Activated CD4-positive, alpha-beta T cell treated with anti-CD3 and anti-CD28 coated beads, Interleukin-2, amount 10 ng/mL, durations not matched to agents 24 days and 14 days (primary cell): ENCODE measurements at regions not wholly inside any gene's neighbourhood (a gene's known extent, or its start where the extent isn't known, plus 50 kb on each side); places are given as distances from the start of the nearest gene placed in this dataset.

Experiments
- DNase-seq: peaks from one replicate; pipeline ENCODE4 v3.0.0; 2022
- H3K27ac Mint-ChIP-seq: one replicate; pipeline ENCODE4 v1.8.0; 2022; ENCODE audit warnings: mild to moderate bottlenecking, mixed read lengths
- H3K27me3 Mint-ChIP-seq: one replicate; pipeline ENCODE4 v1.8.0; 2022; ENCODE audit warnings: mixed read lengths
- H3K36me3 Mint-ChIP-seq: one replicate; pipeline ENCODE4 v1.8.0; 2022; ENCODE audit warnings: low read depth, mild to moderate bottlenecking, mixed read lengths
- H3K4me1 Mint-ChIP-seq: one replicate; pipeline ENCODE4 v1.8.0; 2021; ENCODE audit warnings: mixed read lengths
- H3K4me3 Mint-ChIP-seq: one replicate; pipeline ENCODE4 v1.8.0; 2022; ENCODE audit warnings: mild to moderate bottlenecking, moderate library complexity, mixed read lengths
- H3K9me3 Mint-ChIP-seq: one replicate; pipeline ENCODE4 v1.8.0; 2021; ENCODE audit warnings: mixed read lengths
- intact Hi-C: fragments of 100-400 bp; cut with micrococcal nuclease; formaldehyde crosslinking; loops from one replicate; pipeline ENCODE4 v1.15.1; 2023

DNA sequence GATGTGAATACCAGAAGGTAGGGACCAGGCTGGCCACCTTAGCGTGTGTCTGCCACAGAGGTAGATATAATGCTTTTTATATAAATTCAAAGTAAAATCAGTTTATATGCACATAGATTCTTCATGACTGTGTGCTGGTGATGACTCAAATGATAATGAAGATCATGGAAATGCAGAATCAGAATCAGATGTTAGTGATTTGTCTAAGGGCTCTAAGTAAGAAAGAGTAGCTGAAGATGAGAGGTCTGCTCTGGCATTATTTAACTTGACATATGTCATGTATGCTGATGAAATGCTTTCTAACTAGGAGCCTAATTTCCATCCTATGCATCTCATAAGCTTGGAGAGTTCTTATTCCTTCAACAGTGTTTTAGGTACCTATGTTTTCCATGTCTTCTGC, 50.3 kb upstream of the DPH6 start:
- Mint-ChIP-seq H3K27ac (no peak overlapping the region), H3K36me3 (no peaks in the 10 kb centered on the region), H3K9me3 (peaks cover 8% of the 10 kb centered on the region), H3K4me3 (no peak overlapping the region), H3K4me1 (no peaks in the 10 kb centered on the region), H3K27me3 (no peaks in the 10 kb centered on the region)
- intact Hi-C loops = no loop called here
- no peak for DNase-seq

- H3K9me3 Mint-ChIP-seq = peaks cover 3% of the 10 kb centered on the region
- H3K4me3 Mint-ChIP-seq = no peak overlapping the region
- H3K27me3 Mint-ChIP-seq = peaks cover 2% of the 10 kb centered on the region
- no peaks in the 10 kb centered on the region for H3K4me1 Mint-ChIP-seq
- intact Hi-C loops = no loop called here
- no peak overlapping the region for H3K27ac Mint-ChIP-seq
- no peaks in the 10 kb centered on the region for H3K36me3 Mint-ChIP-seq
- no peak for DNase-seq
Measured at GRCh38 chr15:35602836-35603235, 56.9 kb upstream of the DPH6 start.

- intact Hi-C loops = no loop called here
Measured at GRCh38 chr15:35603301-35603700, 57.3 kb upstream of the DPH6 start.

GRCh38 chr15:35603856-35604255, 57.9 kb upstream of the DPH6 start:
- Mint-ChIP-seq H3K9me3 (no peaks in the 10 kb centered on the region), H3K27ac (no peak overlapping the region), H3K4me1 (no peaks in the 10 kb centered on the region), H3K36me3 (no peaks in the 10 kb centered on the region), H3K27me3 (peaks cover 2% of the 10 kb centered on the region), H3K4me3 (no peak overlapping the region)
- no peak for DNase-seq
- intact Hi-C loops = no loop called here

More at GRCh38 chr15:35603301-35603700, 57.3 kb upstream of the DPH6 start:
- DNase-seq = no peak
- Mint-ChIP-seq H3K27me3 (peaks cover 2% of the 10 kb centered on the region), H3K9me3 (peaks cover 3% of the 10 kb centered on the region), H3K36me3 (no peaks in the 10 kb centered on the region), H3K4me1 (no peaks in the 10 kb centered on the region), H3K4me3 (no peak overlapping the region), H3K27ac (no peak overlapping the region)

GRCh38 chr15:35605764-35606449, 59.9 kb upstream of the DPH6 start:
- H3K36me3 Mint-ChIP-seq = no peaks in the 10 kb centered on the region
- no peak overlapping the region for H3K4me3 Mint-ChIP-seq
- no peak for DNase-seq
- no peaks in the 10 kb centered on the region for H3K9me3 Mint-ChIP-seq
- H3K4me1 Mint-ChIP-seq = no peaks in the 10 kb centered on the region
- H3K27me3 Mint-ChIP-seq = peaks cover 2% of the 10 kb centered on the region
- intact Hi-C loops = no loop called here
- no peak overlapping the region for H3K27ac Mint-ChIP-seq

GRCh38 chr15:35606450-35606779, 60.5 kb upstream of the DPH6 start:
- no peaks in the 10 kb centered on the region for H3K4me1 Mint-ChIP-seq

GRCh38 chr15:35616498-35617271, 70.7 kb upstream of the DPH6 start:
- H3K4me1 Mint-ChIP-seq = no peaks in the 10 kb centered on the region
- H3K27ac Mint-ChIP-seq = no peak overlapping the region
- H3K9me3 Mint-ChIP-seq = no peaks in the 10 kb centered on the region
- DNase-seq = no peak
- peaks cover 3% of the 10 kb centered on the region for H3K27me3 Mint-ChIP-seq
- intact Hi-C loops = no loop called here
- no peaks in the 10 kb centered on the region for H3K36me3 Mint-ChIP-seq
- no peak overlapping the region for H3K4me3 Mint-ChIP-seq

More at GRCh38 chr15:35606450-35606779, 60.5 kb upstream of the DPH6 start:
- H3K27me3 Mint-ChIP-seq = peaks cover 2% of the 10 kb centered on the region
- no peaks in the 10 kb centered on the region for H3K9me3 Mint-ChIP-seq
- no peaks in the 10 kb centered on the region for H3K36me3 Mint-ChIP-seq
- intact Hi-C loops = no loop called here
- H3K4me3 Mint-ChIP-seq = no peak overlapping the region
- no peak for DNase-seq
- no peak overlapping the region for H3K27ac Mint-ChIP-seq

DNA sequence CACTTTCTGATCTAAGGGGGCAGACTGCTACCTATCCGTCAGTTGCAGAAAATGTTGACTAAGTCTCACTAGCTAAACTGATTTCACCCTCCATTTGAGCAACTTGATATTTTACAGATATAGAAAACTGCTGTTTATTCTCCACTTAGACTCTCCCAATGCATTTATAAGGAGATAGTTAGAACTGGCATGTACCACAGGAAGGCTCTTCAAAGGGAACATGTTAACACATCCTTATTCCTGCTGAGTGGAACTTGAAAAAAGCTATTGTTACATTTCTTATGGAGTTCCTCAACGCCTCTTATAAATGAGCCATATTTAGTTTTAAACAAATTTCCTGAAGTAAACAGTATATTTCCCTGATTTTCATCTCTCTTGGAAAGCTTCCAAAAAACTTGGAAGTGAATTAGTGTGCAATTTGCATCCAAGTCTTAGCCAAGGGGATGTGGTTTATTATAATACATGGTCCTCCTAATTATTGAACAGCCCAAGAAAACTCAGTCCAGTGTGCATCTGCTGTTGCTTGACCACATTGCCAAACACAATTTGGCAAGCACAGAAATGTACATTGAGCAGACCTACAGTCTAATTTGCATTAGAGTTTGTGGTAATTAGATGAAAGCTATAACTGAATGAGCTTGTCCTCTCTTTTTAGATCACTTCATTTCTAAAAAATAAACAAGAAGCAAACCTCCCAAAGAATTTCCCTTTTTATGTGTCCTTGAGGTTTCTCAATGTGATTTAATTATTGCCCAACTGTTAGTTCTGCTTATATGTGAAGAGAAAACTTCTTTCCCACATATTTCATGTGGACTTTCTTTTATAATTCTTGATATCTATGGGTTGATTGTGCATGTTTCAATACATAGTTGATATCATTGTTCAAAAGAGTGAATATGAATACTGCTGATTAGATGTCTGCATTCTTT, 72.6 kb upstream of the DPH6 start:
- Mint-ChIP-seq H3K36me3 (no peaks in the 10 kb centered on the region), H3K9me3 (no peaks in the 10 kb centered on the region), H3K4me1 (no peaks in the 10 kb centered on the region), H3K27ac (no peak overlapping the region), H3K27me3 (peaks cover 3% of the 10 kb centered on the region), H3K4me3 (no peak overlapping the region)
- no peak for DNase-seq
- intact Hi-C loops = no loop called here

GRCh38 chr15:35622641-35623340, 76.8 kb upstream of the DPH6 start:
- no peak for DNase-seq
- H3K4me1 Mint-ChIP-seq = no peaks in the 10 kb centered on the region
- no peak overlapping the region for H3K27ac Mint-ChIP-seq

GRCh38 chr15:35624881-35625280, 78.9 kb upstream of the DPH6 start:
- no peaks in the 10 kb centered on the region for H3K9me3 Mint-ChIP-seq
- no peak for DNase-seq
- H3K4me3 Mint-ChIP-seq = no peak overlapping the region
- intact Hi-C loops = no loop called here
- peaks cover 3% of the 10 kb centered on the region for H3K27me3 Mint-ChIP-seq
- H3K36me3 Mint-ChIP-seq = no peaks in the 10 kb centered on the region
- no peak overlapping the region for H3K27ac Mint-ChIP-seq
- no peaks in the 10 kb centered on the region for H3K4me1 Mint-ChIP-seq

More at GRCh38 chr15:35622641-35623340, 76.8 kb upstream of the DPH6 start:
- no peaks in the 10 kb centered on the region for H3K9me3 Mint-ChIP-seq
- H3K27me3 Mint-ChIP-seq = peaks cover 2% of the 10 kb centered on the region
- intact Hi-C loops = no loop called here
- H3K36me3 Mint-ChIP-seq = no peaks in the 10 kb centered on the region
- no peak overlapping the region for H3K4me3 Mint-ChIP-seq

DNA sequence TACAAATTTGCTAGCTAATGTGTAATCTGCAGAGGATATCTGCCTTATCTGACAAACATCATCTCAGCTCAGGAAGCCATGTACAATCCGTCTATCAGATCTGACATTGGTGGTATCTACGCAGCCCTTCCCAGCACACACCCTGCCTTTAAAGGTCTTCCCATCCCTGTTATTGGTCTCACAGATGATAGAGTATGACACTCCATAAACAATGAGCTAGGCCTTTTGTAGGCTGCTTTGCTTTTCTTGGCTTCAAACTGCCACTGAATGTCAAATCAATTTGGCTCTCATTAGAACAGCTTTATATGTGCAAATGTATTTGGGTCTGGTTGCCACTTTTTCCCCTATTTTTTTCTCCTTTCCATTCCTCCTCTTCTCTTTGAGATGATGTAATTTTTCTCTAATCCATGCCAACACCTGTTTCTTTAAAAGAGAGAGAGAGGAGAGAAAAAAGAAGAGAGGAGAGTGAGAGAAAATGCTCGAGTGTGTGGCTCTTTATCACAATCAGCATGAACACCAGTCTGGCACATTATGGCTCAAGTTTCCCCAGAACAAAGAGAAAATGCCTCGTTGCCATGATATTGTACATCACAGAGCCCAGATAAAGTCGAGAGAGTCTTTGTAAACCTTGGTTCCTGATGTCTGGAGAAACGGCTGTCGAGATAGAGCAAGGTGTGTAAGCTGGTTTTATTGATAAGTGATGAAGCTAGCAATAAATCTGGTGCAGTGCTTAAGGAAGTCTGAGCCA, 80.8 kb upstream of the DPH6 start:
- intact Hi-C loops = no loop called here
- Mint-ChIP-seq H3K4me1 (no peaks in the 10 kb centered on the region), H3K4me3 (no peak overlapping the region), H3K27me3 (peaks cover 3% of the 10 kb centered on the region), H3K9me3 (no peaks in the 10 kb centered on the region), H3K27ac (no peak overlapping the region), H3K36me3 (no peaks in the 10 kb centered on the region)
- DNase-seq = no peak

DNA sequence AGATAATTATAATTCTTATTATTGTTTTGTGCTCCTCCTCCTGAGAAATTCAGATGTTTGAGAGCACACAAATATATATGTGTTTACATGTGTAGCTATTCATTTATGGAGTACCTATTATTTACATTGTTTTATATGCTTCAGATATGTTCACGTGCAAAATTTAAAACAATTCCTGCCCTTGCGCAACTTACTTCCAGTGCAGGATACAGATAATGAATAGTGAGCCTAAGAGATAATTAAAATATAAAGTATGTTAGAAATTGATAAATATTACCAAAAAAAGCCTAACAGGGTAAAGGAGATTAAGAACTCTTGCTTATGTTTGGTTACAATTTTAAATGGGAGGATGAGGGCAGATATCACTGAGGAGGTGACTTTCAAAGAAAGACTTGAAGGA, 81.7 kb upstream of the DPH6 start:
- no peaks in the 10 kb centered on the region for H3K36me3 Mint-ChIP-seq
- H3K9me3 Mint-ChIP-seq = no peaks in the 10 kb centered on the region
- H3K4me3 Mint-ChIP-seq = no peak overlapping the region
- no peaks in the 10 kb centered on the region for H3K4me1 Mint-ChIP-seq
- intact Hi-C loops = no loop called here
- H3K27ac Mint-ChIP-seq = no peak overlapping the region
- H3K27me3 Mint-ChIP-seq = peaks cover 3% of the 10 kb centered on the region
- DNase-seq = no peak

DNA sequence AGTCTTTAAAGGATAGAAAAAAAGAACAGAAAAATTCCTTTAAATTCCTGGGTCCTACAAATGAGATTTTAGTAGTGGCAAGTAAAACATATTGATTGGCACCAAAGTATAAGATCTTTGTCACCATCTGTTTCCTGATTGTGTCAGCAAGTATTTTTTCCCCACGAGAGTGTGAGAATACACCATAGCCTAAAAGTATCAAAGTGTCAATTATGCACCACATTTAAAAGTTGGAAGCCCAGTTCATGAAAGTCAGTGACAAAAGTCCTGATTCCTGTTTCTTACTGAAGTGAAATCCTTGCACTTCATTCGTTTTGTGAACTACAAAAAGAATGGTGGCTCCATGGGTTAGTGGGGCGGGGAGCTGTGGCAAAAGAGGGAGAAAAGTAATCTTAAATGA, 83.8 kb upstream of the DPH6 start:
- Mint-ChIP-seq H3K4me1 (no peaks in the 10 kb centered on the region), H3K9me3 (no peaks in the 10 kb centered on the region), H3K36me3 (no peaks in the 10 kb centered on the region), H3K27me3 (peaks cover 3% of the 10 kb centered on the region), H3K27ac (no peak overlapping the region), H3K4me3 (no peak overlapping the region)
- no peak for DNase-seq
- intact Hi-C loops = no loop called here
